Stomach (tissue), 8 donors: ENCODE measurements at regions not wholly inside any gene's neighbourhood (a gene's known extent, or its start where the extent isn't known, plus 50 kb on each side); places are given as distances from the start of the nearest gene placed in this dataset.
A peak's percentile ranks its signal among the peaks of the same experiment; 100 is the strongest.
"Not testable (repeated sequence)": the region's sequence is repeated elsewhere in the genome, so short reads cannot be mapped to it uniquely, and the experiment has no call there.

ENCODE experiments used
- DNase-seq, 2 donors: peaks; one replicate each; pipeline versions ENCODE4 v3.0.0 to v3.0.0-alpha.2; 2013 to 2019
- H3K27ac ChIP-seq, 5 donors: fragments of 200-600 bp in 4 of 5; sonication (generic) in 4 of 5; one replicate each; pipeline ENCODE4 v1.5.1; 2013 to 2019; ENCODE audit warnings: mild to moderate bottlenecking in 1 of 5, moderate library complexity in 1 of 5
- H3K27me3 ChIP-seq, 3 donors: fragments of 200-600 bp; sonication (generic); one replicate each; pipeline ENCODE4 v1.5.1; 2017 to 2019; ENCODE audit warnings: mixed run types in 1 of 3
- H3K36me3 ChIP-seq, 4 donors: fragments of 200-600 bp; sonication (generic); 1 replicate in 3 of 4; 2 replicates in 1 of 4; pipeline ENCODE4 v1.5.1; 2016 to 2019
- H3K4me1 ChIP-seq, 4 donors: fragments of 200-600 bp; sonication (generic); one replicate each; pipeline ENCODE4 v1.5.1; 2016 to 2019
- H3K4me3 ChIP-seq, 4 donors: fragments of 200-600 bp; sonication (generic) in 3 of 4; one replicate each; pipeline ENCODE4 v1.5.1; 2016 to 2019; ENCODE audit warnings: mild to moderate bottlenecking in 1 of 4
- H3K9me3 ChIP-seq, 4 donors: fragments of 200-600 bp; sonication (generic); one replicate each; pipeline ENCODE4 v1.5.1; 2016 to 2019
- EP300 ChIP-seq: sonication (generic); formaldehyde crosslinking; IDR thresholded peaks from one replicate; pipeline ENCODE4 v1.6.1; 2017; ENCODE audit warnings: antibody characterized with exemption
- POLR2A ChIP-seq, 4 donors: fragments of 450-650 bp; IDR thresholded peaks; one replicate each; pipeline ENCODE4 v1.6.1; 2016; ENCODE audit warnings: antibody characterized with exemption in 4 of 4, control low read depth in 2 of 4, mild to moderate bottlenecking in 1 of 4, moderate library complexity in 1 of 4
- POLR2AphosphoS5 ChIP-seq, 3 donors: sonication (generic); formaldehyde crosslinking; IDR thresholded peaks; one replicate each; pipeline ENCODE4 v1.6.1; 2016; ENCODE audit warnings: antibody characterized with exemption in 3 of 3
- WGBS, 5 donors: extraction: QIAGEN DNeasy Blood & Tissue Kit in 3 of 5; methylation state at CpG; one replicate each; pipeline versions ENCODE4 v1.1.5 to v1.1.7; 2013 to 2018; 5-methylcytosine and 5-hydroxymethylcytosine counted together
- intact Hi-C: fragments of 100-400 bp; cut with DNase I; formaldehyde crosslinking; loops from one replicate; pipeline ENCODE4 v1.15.1; 2023; ENCODE audit warnings: low total_unique reads
- TF ChIP-seq, protein P1 (sequence below), 7 experiments: fragments of 450-650 bp in 4 of 7; fragments of 200-600 bp in 3 of 7; sonication (generic) in 3 of 7; IDR thresholded peaks; one replicate each; pipeline ENCODE4 v1.5.1; 2016 to 2019; ENCODE audit warnings: antibody characterized with exemption in 7 of 7, control low read depth in 2 of 7, mild to moderate bottlenecking in 1 of 7
- donor health status: healthy with polysubstance abuse.
- donor health status: Bipolar disorder and iron deficiency.
- donor health status: healthy.

DNA sequence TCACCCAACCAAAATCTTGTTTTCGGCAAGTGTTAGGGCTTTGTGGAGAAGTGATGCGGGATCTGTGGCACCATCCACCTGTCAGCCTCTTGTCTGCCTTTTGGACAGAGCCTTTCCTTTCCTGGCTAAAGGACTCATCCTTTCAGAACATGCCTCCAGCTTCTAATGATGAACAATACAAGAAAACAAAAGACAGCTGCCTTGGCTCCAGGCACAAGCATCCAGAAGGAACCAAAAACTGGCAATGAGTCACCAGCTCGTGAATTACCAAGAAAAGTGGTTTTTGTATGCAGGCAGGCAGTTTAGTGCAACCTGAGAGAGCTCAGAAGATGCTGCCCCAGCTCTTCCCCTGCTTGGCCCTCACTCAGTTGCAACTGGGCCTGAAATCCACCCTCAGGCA is 84.6 kb upstream of the NAMPT start:
- no peak for TF ChIP-seq POLR2AphosphoS5 (IDR thresholded peaks at IDR 0.05)
- TF ChIP-seq, protein P1, sequence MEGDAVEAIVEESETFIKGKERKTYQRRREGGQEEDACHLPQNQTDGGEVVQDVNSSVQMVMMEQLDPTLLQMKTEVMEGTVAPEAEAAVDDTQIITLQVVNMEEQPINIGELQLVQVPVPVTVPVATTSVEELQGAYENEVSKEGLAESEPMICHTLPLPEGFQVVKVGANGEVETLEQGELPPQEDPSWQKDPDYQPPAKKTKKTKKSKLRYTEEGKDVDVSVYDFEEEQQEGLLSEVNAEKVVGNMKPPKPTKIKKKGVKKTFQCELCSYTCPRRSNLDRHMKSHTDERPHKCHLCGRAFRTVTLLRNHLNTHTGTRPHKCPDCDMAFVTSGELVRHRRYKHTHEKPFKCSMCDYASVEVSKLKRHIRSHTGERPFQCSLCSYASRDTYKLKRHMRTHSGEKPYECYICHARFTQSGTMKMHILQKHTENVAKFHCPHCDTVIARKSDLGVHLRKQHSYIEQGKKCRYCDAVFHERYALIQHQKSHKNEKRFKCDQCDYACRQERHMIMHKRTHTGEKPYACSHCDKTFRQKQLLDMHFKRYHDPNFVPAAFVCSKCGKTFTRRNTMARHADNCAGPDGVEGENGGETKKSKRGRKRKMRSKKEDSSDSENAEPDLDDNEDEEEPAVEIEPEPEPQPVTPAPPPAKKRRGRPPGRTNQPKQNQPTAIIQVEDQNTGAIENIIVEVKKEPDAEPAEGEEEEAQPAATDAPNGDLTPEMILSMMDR (IDR thresholded peaks at IDR 0.05) = no peak
- no peak for TF ChIP-seq POLR2A (IDR thresholded peaks at IDR 0.05)
- TF ChIP-seq EP300 = no peak
- Histone ChIP-seq H3K4me3 (no peak overlapping the region), H3K27ac (no peak overlapping the region), H3K27me3 (no peaks in the 10 kb centered on the region), H3K36me3 (no peaks in the 10 kb centered on the region), H3K4me1 (peaks cover 0 to 11% (median 0%) of the 10 kb centered on the region in 4 donors), H3K9me3 (no peaks in the 10 kb centered on the region)
- no peak for DNase-seq
- 81 to 89% (median 88%) methylated on average over 3 of the region's 3 CpGs for WGBS, 5 donors
- intact Hi-C loops = no loop called here

- Histone ChIP-seq H3K4me3 (no peak overlapping the region), H3K27ac (no peak overlapping the region), H3K36me3 (no peaks in the 10 kb centered on the region), H3K9me3 (no peaks in the 10 kb centered on the region), H3K27me3 (no peaks in the 10 kb centered on the region), H3K4me1 (peaks cover 0 to 11% (median 0%) of the 10 kb centered on the region in 4 donors)
- 90 to 98% (median 94%) methylated on average over 3 of the region's 3 CpGs for WGBS, 5 donors
- TF ChIP-seq, protein P1 (IDR thresholded peaks at IDR 0.05) = no peak
- TF ChIP-seq POLR2A (IDR thresholded peaks at IDR 0.05) (no peak), EP300 (no peak), POLR2AphosphoS5 (IDR thresholded peaks at IDR 0.05) (no peak)
- DNase-seq = no peak
- intact Hi-C loops = no loop called here
These were observed 82.9 kb upstream of the NAMPT start for GRCh38 chr7:106367664-106368063.

- TF ChIP-seq EP300 = no peak
- TF ChIP-seq POLR2AphosphoS5 (IDR thresholded peaks at IDR 0.05) = no peak
- TF ChIP-seq, protein P1 (IDR thresholded peaks at IDR 0.05) = no peak
- TF ChIP-seq POLR2A (IDR thresholded peaks at IDR 0.05) = no peak
- Histone ChIP-seq H3K9me3 (no peaks in the 10 kb centered on the region), H3K36me3 (no peaks in the 10 kb centered on the region), H3K4me1 (peaks cover 0 to 11% (median 0%) of the 10 kb centered on the region in 4 donors), H3K4me3 (no peak overlapping the region), H3K27me3 (no peaks in the 10 kb centered on the region), H3K27ac (no peak overlapping the region)
- peak in 1 of 2 donors; percentile 15 for DNase-seq
- intact Hi-C loops = no loop called here
- 77 to 87% (median 80%) methylated on average over 3 of the region's 3 CpGs for WGBS, 5 donors
These were observed 82.2 kb upstream of the NAMPT start for GRCh38 chr7:106367018-106367420.

- peak overlapping the region; percentile 1 to 81 (median 47) for H3K27ac ChIP-seq
- H3K4me3 ChIP-seq = no peak overlapping the region
- intact Hi-C loops = no loop called here
- TF ChIP-seq EP300 = no peak
- TF ChIP-seq, protein P1 (IDR thresholded peaks at IDR 0.05) = no peak
- TF ChIP-seq POLR2AphosphoS5 (IDR thresholded peaks at IDR 0.05) = peak in 2 of 3 donors; percentile 70 to 72
- no peak for TF ChIP-seq POLR2A (IDR thresholded peaks at IDR 0.05)
- H3K9me3 ChIP-seq = no peaks in the 10 kb centered on the region
- H3K27me3 ChIP-seq = no peaks in the 10 kb centered on the region
- no peaks in the 10 kb centered on the region for H3K36me3 ChIP-seq
- WGBS, 5 donors = 37 to 51% (median 42%) methylated on average over 3 of the region's 3 CpGs
- peak; percentile 60 to 85 for DNase-seq
- H3K4me1 ChIP-seq = peaks cover 0 to 11% (median 0%) of the 10 kb centered on the region in 4 donors
These were observed 80.6 kb upstream of the NAMPT start for GRCh38 chr7:106365252-106366005.

DNA sequence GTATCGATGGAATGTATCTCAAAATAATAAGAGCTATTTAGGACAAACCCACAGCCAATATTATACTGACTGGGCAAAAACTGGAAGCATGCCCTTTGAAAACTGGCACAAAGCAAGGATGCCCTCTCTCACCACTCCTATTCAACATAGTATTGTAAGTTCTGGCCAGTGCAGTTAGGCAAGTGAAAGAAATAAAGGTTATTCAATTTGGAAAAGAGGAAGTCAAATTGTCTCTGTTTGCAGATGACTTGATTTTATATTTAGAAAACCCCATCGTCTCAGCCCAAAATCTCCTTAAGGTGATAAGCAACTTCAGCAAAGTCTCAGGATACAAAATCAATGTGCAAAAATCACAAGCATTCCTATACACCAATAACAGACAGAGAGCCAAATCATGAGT is 77.7 kb upstream of the NAMPT start:
- H3K27ac ChIP-seq, intact Hi-C loops, H3K4me3 ChIP-seq, H3K9me3 ChIP-seq, H3K27me3 ChIP-seq, H3K36me3 ChIP-seq, DNase-seq: not testable (repeated sequence)
- WGBS, 5 donors = 79 to 89% (median 84%) methylated on average over 2 of the region's 2 CpGs
- peaks cover 0 to 11% (median 0%) of the 10 kb centered on the region in 4 donors for H3K4me1 ChIP-seq
